BJ (cell line): ENCODE measurements at regions not wholly inside any gene's neighbourhood (a gene's known extent, or its start where the extent isn't known, plus 50 kb on each side); places are given as distances from the start of the nearest gene placed in this dataset.

Experiments
- CTCF ChIA-PET: fragments of 350-600 bp; formaldehyde crosslinking; extraction: SDS; loops from one replicate; lab custom pipeline; 2021; ENCODE audit warnings: antibody characterized with exemption, inconsistent platforms; lab: Yijun Ruan, JAX
- POLR2A ChIA-PET: fragments of 300-600 bp; sonication (Branson Sonifier 250); formaldehyde crosslinking; extraction: SDS; loops from one replicate; lab custom pipeline; 2021; ENCODE audit warnings: antibody characterized with exemption; lab: Charles Lee
- DNase-seq: peaks from one replicate; pipeline ENCODE4 v3.0.0-alpha.2; 2011; ENCODE audit warnings: low read depth
- H3K27me3 ChIP-seq: 2 replicates; pipeline ENCODE4 v1.6.0; 2011; ENCODE audit warnings: low read length; ENCODE audit not compliant: control insufficient read depth, insufficient read depth
- H3K36me3 ChIP-seq: 2 replicates; pipeline ENCODE4 v1.5.1; 2011; ENCODE audit warnings: low read length; ENCODE audit not compliant: control insufficient read depth, insufficient read depth
- H3K4me3 ChIP-seq: 2 replicates; pipeline ENCODE4 v1.5.1; 2011; ENCODE audit warnings: low read depth, mild to moderate bottlenecking, control low read depth, low read length
- CTCF ChIP-seq: IDR thresholded peaks from 2 replicates; pipeline ENCODE4 v1.5.1; 2011; ENCODE audit warnings: low read depth, mild to moderate bottlenecking, control low read depth, inconsistent platforms, low read length, moderate library complexity; ENCODE audit not compliant: insufficient read depth

- Histone ChIP-seq H3K36me3 (no peaks in the 10 kb centered on the region), H3K4me3 (no peak overlapping the region), H3K27me3 (no peaks in the 10 kb centered on the region)
- no peak for DNase-seq
- TF ChIP-seq CTCF: no peak
- ChIA-PET CTCF (no interaction called here), POLR2A (interaction anchor here (0.6 kb wide), 1 partner anchor 534 kb away, joined by 3 read pairs; no protein-coding TSS in a partner anchor)
Observed at GRCh38 chr6:1201547-1202200, 110.2 kb upstream of the FOXQ1 start.

GRCh38 chr6:1200409-1201101, 111.3 kb upstream of the FOXQ1 start:
- TF ChIP-seq CTCF: no peak
- Histone ChIP-seq H3K27me3 (no peaks in the 10 kb centered on the region), H3K4me3 (no peak overlapping the region), H3K36me3 (no peaks in the 10 kb centered on the region)
- CTCF ChIA-PET: interaction anchor here (1.1 kb wide), 2 partner anchors 10 to 112 kb away, joined by 3 read pairs; no protein-coding TSS in a partner anchor
- POLR2A ChIA-PET: interaction anchor here (0.5 to 0.6 kb wide), 2 partner anchors 188 to 533 kb away, joined by 3 read pairs; no protein-coding TSS in a partner anchor
- DNase-seq: peak; percentile 92

GRCh38 chr6:1200081-1200408, 111.9 kb upstream of the FOXQ1 start:
- Histone ChIP-seq H3K4me3 (no peak overlapping the region), H3K36me3 (no peaks in the 10 kb centered on the region), H3K27me3 (no peaks in the 10 kb centered on the region)
- POLR2A ChIA-PET: interaction anchor here (0.5 kb wide), 1 partner anchor 188 kb away, joined by 3 read pairs; no protein-coding TSS in a partner anchor
- CTCF ChIA-PET: interaction anchor here (1.1 kb wide), 2 partner anchors 10 to 113 kb away, joined by 3 read pairs; no protein-coding TSS in a partner anchor
- DNase-seq: no peak
- no peak for TF ChIP-seq CTCF

GRCh38 chr6:1197309-1197708, 114.6 kb upstream of the FOXQ1 start:
- DNase-seq: no peak
- ChIA-PET POLR2A (no interaction called here), CTCF (interaction anchor here (0.9 to 1.3 kb wide), 3 partner anchors 114 to 285 kb away, joined by 3 read pairs; no protein-coding TSS in a partner anchor)
- TF ChIP-seq CTCF: no peak
- H3K36me3 ChIP-seq: no peaks in the 10 kb centered on the region
- H3K27me3 ChIP-seq: no peaks in the 10 kb centered on the region
- H3K4me3 ChIP-seq: no peak overlapping the region

GRCh38 chr6:1191141-1191630, 120.7 kb upstream of the FOXQ1 start:
- ChIA-PET CTCF (interaction anchor here (1.1 kb wide), 1 partner anchor 9 kb away, joined by 3 read pairs; no protein-coding TSS in a partner anchor), POLR2A (no interaction called here)
- no peaks in the 10 kb centered on the region for H3K27me3 ChIP-seq
- no peak for TF ChIP-seq CTCF
- no peak for DNase-seq
- no peak overlapping the region for H3K4me3 ChIP-seq
- no peaks in the 10 kb centered on the region for H3K36me3 ChIP-seq
